PC-9 (cell line): ENCODE measurements at regions not wholly inside any gene's neighbourhood (a gene's known extent, or its start where the extent isn't known, plus 50 kb on each side); places are given as distances from the start of the nearest gene placed in this dataset.
"Not testable (repeated sequence)": the region's sequence is repeated elsewhere in the genome, so short reads cannot be mapped to it uniquely, and the experiment has no call there.

Source experiments
- BruUV-seq: library from RNA; stranded (reverse); fragments of 400-500 nt; replicated peaks from 2 replicates; lab custom pipeline; 2021; lab: Mats Ljungman, UMichigan
- CTCF ChIA-PET: fragments of 300-600 bp; sonication (Branson Sonifier 250); formaldehyde crosslinking; loops from one replicate; lab custom pipeline; 2022; ENCODE audit warnings: antibody characterized with exemption; lab: Charles Lee
- POLR2A ChIA-PET: fragments of 300-600 bp; sonication (Branson Sonifier 250); formaldehyde crosslinking; loops from one replicate; lab custom pipeline; 2022; ENCODE audit warnings: antibody characterized with exemption; ENCODE audit not compliant: unreplicated experiment; lab: Charles Lee
- DNase-seq, 2 experiments: peaks; one replicate each; pipeline versions ENCODE4 v3.0.0 to v3.0.0-alpha.2; 2015 to 2022; ENCODE audit warnings: mixed read lengths in 1 of 2
- H2AFZ ChIP-seq: fragments of 200-600 bp; sonication (generic); 2 replicates; pipeline ENCODE4 v1.8.1; 2017; ENCODE audit warnings: antibody characterized with exemption
- H3F3A ChIP-seq: fragments of 200-600 bp; sonication (generic); 2 replicates; pipeline ENCODE4 v1.8.1; 2017; ENCODE audit warnings: antibody characterized with exemption, mild to moderate bottlenecking, low read depth; ENCODE audit not compliant: insufficient read depth
- H3K27ac ChIP-seq: fragments of 200-600 bp; sonication (generic); 2 replicates; pipeline ENCODE4 v1.6.1; 2016; ENCODE audit warnings: mixed run types
- H3K27me3 ChIP-seq: fragments of 200-600 bp; sonication (generic); 2 replicates; pipeline ENCODE4 v1.6.1; 2016; ENCODE audit warnings: low read depth, mixed run types; ENCODE audit not compliant: insufficient read depth
- H3K36me3 ChIP-seq: fragments of 200-600 bp; sonication (generic); 2 replicates; pipeline ENCODE4 v1.6.1; 2016; ENCODE audit warnings: low read depth, mixed run types
- H3K4me1 ChIP-seq: fragments of 200-600 bp; sonication (generic); replicated peaks from 2 replicates; pipeline ENCODE4 v1.6.1; 2016; ENCODE audit warnings: mixed run types; ENCODE audit not compliant: insufficient read depth
- H3K4me2 ChIP-seq: fragments of 200-600 bp; sonication (generic); 2 replicates; pipeline ENCODE4 v1.6.1; 2017; ENCODE audit warnings: mixed run types
- H3K4me3 ChIP-seq: fragments of 200-600 bp; sonication (generic); 2 replicates; pipeline ENCODE4 v1.6.1; 2016; ENCODE audit warnings: mixed run types
- H3K79me2 ChIP-seq: fragments of 200-600 bp; sonication (generic); 2 replicates; pipeline ENCODE4 v1.6.1; 2017; ENCODE audit warnings: low read depth, mixed run types
- H3K9me2 ChIP-seq: fragments of 200-600 bp; sonication (generic); 2 replicates; pipeline ENCODE4 v1.8.1; 2017; ENCODE audit warnings: mild to moderate bottlenecking; ENCODE audit not compliant: insufficient read depth
- H3K9me3 ChIP-seq: fragments of 200-600 bp; sonication (generic); 2 replicates; pipeline ENCODE4 v1.8.1; 2016; ENCODE audit warnings: low read depth; ENCODE audit not compliant: insufficient read depth
- H4K20me1 ChIP-seq: fragments of 200-600 bp; sonication (generic); 2 replicates; pipeline ENCODE4 v1.8.1; 2017; ENCODE audit not compliant: insufficient read depth
- CTCF ChIP-seq: fragments of 200-600 bp; sonication (generic); conservative IDR thresholded peaks from 2 replicates; pipeline ENCODE4 v1.6.1; 2017; ENCODE audit warnings: mixed run types, antibody characterized with exemption, mild to moderate bottlenecking, moderate library complexity
- EZH2 ChIP-seq: fragments of 200-600 bp; sonication (generic); IDR thresholded peaks from 2 replicates; pipeline ENCODE4 v1.8.0; 2017; ENCODE audit warnings: antibody characterized with exemption, low read depth
- intact Hi-C: fragments of 100-400 bp; cut with micrococcal nuclease; formaldehyde crosslinking; loops from one replicate; pipeline ENCODE4 v1.10.0; 2022; ENCODE audit not compliant: unreplicated experiment

DNA sequence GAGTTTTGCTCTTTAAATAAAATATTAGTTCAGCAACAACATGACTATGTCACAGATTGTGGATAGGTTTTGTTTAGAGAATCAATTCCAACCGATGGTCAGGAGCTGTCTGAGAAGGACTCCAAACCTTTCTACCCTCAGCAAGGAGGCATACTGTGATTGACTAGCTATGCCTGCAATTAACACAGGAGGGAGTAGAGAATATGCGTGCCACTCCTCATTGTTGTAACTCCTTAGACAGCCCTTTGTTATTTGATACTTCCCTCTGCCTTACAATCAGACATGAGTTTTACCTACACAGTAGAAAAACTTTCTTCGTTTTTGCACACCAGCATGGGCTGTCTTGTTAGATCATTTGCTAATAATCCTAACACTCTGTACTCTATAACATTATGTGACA, 796.5 kb downstream of the PRIM2 start:
- Histone ChIP-seq H3K4me2 (no peak overlapping the region), H3K79me2 (no peaks in the 10 kb centered on the region), H4K20me1 (no peaks in the 10 kb centered on the region), H3K36me3 (no peaks in the 10 kb centered on the region), H3K4me3 (no peak overlapping the region), H3K4me1 (no peaks in the 10 kb centered on the region), H2AFZ (no peak overlapping the region), H3K9me3 (no peaks in the 10 kb centered on the region), H3F3A (no peaks in the 10 kb centered on the region), H3K27ac (no peak overlapping the region), H3K9me2 (no peaks in the 10 kb centered on the region), H3K27me3 (no peaks in the 10 kb centered on the region)
- no peak for DNase-seq
- ChIA-PET CTCF (no interaction called here), POLR2A (no interaction called here)
- intact Hi-C loops, result no loop called here
- BruUV-seq, result no TSS peak
- no peak for TF ChIP-seq CTCF
- TF ChIP-seq EZH2, result no peak

DNA sequence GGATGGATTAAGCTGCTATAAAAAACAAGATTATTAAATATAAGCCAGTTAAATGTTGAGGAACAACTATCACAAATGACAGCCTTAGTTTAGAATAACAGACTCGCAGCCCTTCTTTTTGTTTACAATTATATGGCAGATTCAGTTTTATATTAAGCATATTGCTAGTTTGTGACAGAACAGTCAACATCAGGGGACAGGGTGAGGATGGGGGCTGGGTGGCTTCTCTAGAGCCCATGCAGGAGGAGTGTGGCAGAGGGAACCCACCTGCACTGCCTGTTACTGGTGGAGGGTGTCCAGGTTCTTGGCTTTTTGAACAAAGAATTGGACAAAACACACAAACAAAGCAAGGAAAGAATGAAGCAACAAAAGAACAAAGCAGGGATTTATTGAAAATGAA, 799.7 kb downstream of the PRIM2 start:
- H3K27me3 ChIP-seq, intact Hi-C loops, H3K4me1 ChIP-seq, H3K9me2 ChIP-seq, H3F3A ChIP-seq, H3K4me3 ChIP-seq, H3K79me2 ChIP-seq, H3K36me3 ChIP-seq, H4K20me1 ChIP-seq, H3K9me3 ChIP-seq, CTCF ChIA-PET, BruUV-seq, H3K27ac ChIP-seq, H2AFZ ChIP-seq, H3K4me2 ChIP-seq, DNase-seq, POLR2A ChIA-PET: not testable (repeated sequence)

GRCh38 chr6:58121616-58122015, 804.2 kb downstream of the PRIM2 start:
- POLR2A ChIA-PET, CTCF ChIA-PET: not testable (repeated sequence)

DNA sequence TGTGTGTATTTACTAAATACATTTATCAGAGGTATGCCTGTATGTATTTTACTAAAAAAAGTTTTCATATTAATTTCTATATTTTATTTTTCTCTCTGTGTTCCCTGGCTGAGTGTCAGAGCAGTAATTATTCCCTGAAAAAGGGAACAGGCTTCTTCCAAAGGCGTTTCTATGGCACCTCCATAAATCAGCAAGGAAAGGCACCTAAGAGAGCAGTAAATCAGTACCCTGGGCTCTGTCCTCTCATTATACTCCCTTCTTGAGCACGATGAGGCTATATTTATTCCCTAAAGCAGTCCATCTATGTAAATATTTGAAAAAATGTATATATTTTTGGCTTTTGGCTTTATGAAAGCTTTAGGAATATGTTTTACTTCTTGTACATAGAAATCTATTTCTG, 806.3 kb downstream of the PRIM2 start:
- H4K20me1 ChIP-seq, intact Hi-C loops, H3K4me1 ChIP-seq, CTCF ChIA-PET, DNase-seq, H3K9me2 ChIP-seq, H3K9me3 ChIP-seq, H3F3A ChIP-seq, H3K79me2 ChIP-seq, H3K27me3 ChIP-seq, BruUV-seq, H2AFZ ChIP-seq, H3K4me3 ChIP-seq, H3K36me3 ChIP-seq, POLR2A ChIA-PET, H3K4me2 ChIP-seq, H3K27ac ChIP-seq: not testable (repeated sequence)

More at GRCh38 chr6:58121616-58122015, 804.2 kb downstream of the PRIM2 start:
- H3K9me3 ChIP-seq, H2AFZ ChIP-seq, H4K20me1 ChIP-seq, H3K79me2 ChIP-seq, H3K4me3 ChIP-seq, intact Hi-C loops, H3K9me2 ChIP-seq, H3K27me3 ChIP-seq, H3K27ac ChIP-seq, H3F3A ChIP-seq, DNase-seq, BruUV-seq, H3K4me2 ChIP-seq, H3K4me1 ChIP-seq, H3K36me3 ChIP-seq: not testable (repeated sequence)

GRCh38 chr6:58128549-58128948, 811.1 kb downstream of the PRIM2 start:
- intact Hi-C loops, DNase-seq, CTCF ChIA-PET, H2AFZ ChIP-seq, H4K20me1 ChIP-seq, H3K27me3 ChIP-seq, H3K4me2 ChIP-seq, H3K36me3 ChIP-seq, H3K4me1 ChIP-seq, H3K9me3 ChIP-seq, H3K4me3 ChIP-seq, H3K79me2 ChIP-seq, H3F3A ChIP-seq, H3K9me2 ChIP-seq, BruUV-seq, H3K27ac ChIP-seq, POLR2A ChIA-PET: not testable (repeated sequence)

DNA sequence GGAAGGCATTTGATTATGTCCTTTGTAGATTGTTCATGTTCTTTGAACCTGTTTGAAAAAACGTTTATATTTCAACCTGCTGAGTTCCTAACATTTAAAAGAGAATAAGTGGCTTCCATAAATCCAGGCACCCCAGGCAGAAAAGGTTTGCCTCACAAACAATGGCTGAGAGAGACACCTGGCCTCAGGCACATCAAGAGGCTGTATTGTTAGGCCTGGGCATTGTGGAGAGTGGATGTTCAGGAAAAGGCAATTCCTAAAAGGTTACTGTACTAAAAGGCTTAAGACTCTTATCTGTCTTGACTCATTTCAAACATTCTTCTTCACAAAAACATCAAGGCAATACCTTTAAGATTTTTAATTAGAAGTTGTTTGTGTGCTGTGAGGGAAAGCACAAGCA, 811.7 kb downstream of the PRIM2 start:
- BruUV-seq, DNase-seq, POLR2A ChIA-PET, H3K4me1 ChIP-seq, H4K20me1 ChIP-seq, H3K4me2 ChIP-seq, H3K4me3 ChIP-seq, H3K79me2 ChIP-seq, intact Hi-C loops, H3K9me3 ChIP-seq, H2AFZ ChIP-seq, H3K27me3 ChIP-seq, CTCF ChIA-PET, H3K27ac ChIP-seq, H3F3A ChIP-seq, H3K36me3 ChIP-seq, H3K9me2 ChIP-seq: not testable (repeated sequence)

DNA sequence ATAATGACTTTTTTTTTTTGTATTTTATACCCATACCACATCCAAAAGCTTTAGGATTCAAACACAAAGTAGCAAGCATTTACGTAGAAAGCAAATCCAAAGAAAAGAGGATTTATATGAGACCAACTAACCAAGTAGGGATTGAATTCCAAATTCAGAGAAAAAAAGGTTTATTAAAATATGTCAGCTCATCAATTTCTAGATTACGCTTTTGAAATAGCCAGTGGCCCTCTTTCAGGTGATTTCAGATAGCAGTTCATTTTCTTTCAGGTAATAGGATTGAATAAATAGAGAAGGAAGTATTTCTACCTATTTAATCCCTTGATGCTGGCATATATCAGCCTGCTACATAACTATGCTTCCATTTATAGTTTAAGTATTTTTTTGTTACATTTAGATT, 822.3 kb downstream of the PRIM2 start:
- H3K36me3 ChIP-seq, H3K4me1 ChIP-seq, H3K9me3 ChIP-seq, DNase-seq, H3F3A ChIP-seq, H3K9me2 ChIP-seq, H2AFZ ChIP-seq, POLR2A ChIA-PET, CTCF ChIA-PET, H3K27me3 ChIP-seq, H3K4me2 ChIP-seq, BruUV-seq, intact Hi-C loops, H3K4me3 ChIP-seq, H3K27ac ChIP-seq, H3K79me2 ChIP-seq, H4K20me1 ChIP-seq: not testable (repeated sequence)
